Right forelimb (tissue), 1 donor: ENCODE measurements at regions not wholly inside any gene's neighbourhood (a gene's known extent, or its start where the extent isn't known, plus 50 kb on each side); places are given as distances from the start of the nearest gene placed in this dataset.
"Not testable (repeated sequence)": the region's sequence is repeated elsewhere in the genome, so short reads cannot be mapped to it uniquely, and the experiment has no call there.

ENCODE experiments used
- DNase-seq: peaks from one replicate; pipeline ENCODE4 v3.0.0-alpha.2; 2018

DNA sequence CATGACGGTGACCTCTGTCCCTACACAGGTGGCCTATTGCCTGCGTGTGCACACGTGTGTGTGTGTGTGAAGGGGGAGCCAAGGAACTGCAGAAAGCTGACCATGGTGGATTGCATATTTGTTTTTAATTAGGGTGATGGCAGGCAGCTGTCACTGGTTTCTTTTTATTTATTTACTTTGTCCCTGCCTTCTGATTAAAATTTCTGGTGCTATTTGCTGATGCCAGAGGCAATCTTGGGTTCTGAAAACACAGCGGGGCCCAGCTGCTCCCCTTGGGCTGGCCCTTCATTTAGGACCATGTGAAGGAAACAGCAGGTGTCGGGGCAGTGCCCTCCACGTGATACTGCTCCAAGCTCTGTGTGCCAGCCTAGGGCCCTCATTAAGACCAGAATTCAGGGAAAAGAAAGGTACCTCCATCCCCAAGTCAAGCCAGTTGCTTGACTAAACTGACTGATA is 71.3 kb upstream of the PODXL start:
- no peak for DNase-seq

- no peak for DNase-seq
These were observed 70.2 kb upstream of the PODXL start for GRCh38 chr7:131626643-131627042.

GRCh38 chr7:131625817-131626372 is 69.5 kb upstream of the PODXL start:
- DNase-seq, result no peak

- not testable (repeated sequence) for DNase-seq
These were observed 68.9 kb upstream of the PODXL start for GRCh38 chr7:131625345-131625744.

DNA sequence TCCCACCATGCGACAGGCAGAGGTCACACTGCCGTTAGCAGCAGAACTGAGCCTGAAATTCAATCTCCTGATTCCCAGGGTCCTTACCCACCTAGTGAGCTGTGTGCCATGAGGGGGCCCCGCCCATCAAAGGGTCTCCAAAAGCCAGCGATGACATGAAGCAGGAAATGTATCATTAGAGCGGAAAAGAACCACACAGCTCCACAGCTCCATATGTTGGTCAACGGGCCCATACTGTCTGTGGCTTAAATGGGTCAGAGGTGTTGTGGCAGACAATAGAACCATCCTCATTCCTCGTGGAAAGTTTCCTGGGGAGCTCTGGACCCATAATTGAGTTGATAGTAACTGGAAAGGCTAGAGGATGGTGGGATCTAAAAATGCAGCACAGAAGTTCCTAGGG is 68.1 kb upstream of the PODXL start:
- no peak for DNase-seq

- no peak for DNase-seq
These were observed 66.7 kb upstream of the PODXL start for GRCh38 chr7:131623154-131623553.

DNA sequence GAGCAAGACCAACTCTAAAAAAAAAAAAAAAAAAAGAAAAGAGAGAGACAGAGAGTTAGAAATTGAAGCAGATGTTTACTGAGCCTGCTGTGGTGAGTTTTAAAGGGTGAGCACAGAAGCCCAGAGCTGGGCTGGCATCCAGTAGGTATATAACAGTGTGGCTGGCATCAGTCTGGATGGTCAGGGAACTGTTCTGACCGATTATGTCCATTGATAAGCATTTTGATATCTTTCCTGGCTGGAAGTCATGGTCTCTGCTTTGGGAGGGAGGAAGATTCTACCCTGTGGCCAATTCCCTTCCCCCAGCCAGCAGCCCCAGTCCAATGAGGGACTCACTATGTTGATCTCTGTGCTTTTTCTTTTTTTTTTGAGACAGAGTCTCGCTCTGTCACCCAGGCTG is 65.2 kb upstream of the PODXL start:
- DNase-seq, result no peak

- DNase-seq, result no peak
These were observed 64.5 kb upstream of the PODXL start for GRCh38 chr7:131620673-131621609.

DNA sequence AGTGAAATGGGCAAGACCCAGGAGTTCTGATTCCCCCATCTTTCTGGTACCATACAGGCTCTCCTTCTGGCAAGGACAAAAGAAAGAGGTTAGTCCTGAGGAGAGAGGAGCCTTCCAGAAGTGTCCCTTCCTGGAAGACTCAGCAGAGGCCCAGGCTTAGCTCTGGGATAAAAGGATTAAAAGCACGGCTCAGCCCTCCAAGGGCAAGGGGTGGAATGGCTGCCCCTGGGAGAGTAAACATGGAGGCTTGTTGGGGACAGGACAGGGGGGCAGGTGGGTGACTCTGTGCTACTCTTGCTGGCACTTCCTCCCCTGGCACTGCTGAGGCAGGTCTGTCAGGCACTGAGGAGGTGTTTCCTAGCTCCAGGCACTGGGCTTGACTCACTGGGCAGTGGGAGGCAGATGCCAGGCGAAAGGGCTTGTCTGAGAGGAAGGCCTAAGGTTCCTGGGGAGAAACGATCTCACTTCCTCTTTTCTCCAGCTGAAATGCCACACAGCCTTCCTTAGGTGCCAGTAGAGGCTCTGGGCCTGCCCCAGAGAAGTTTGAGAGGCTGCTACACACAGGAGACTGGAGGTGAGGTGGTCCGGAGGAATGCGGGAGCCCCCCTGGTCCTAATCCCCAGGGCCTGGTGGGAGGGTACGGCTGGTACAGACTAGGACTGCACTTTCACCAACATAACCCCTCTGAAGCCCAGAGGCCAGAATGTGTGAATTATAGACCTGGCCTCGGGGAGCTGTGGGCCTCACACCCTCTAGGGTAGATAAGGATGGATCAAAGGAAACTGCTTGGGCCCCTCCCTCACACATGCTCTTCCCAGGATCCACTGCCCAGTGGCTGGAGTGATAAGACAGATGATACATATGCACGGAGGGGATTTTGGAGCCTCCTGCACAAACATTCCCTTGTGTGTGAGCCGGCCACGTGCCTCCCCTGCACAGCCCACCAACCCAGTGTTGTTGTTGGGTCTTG is 63.2 kb upstream of the PODXL start:
- DNase-seq, result no peak

- no peak for DNase-seq
These were observed 62.0 kb upstream of the PODXL start for GRCh38 chr7:131618391-131618790.

DNA sequence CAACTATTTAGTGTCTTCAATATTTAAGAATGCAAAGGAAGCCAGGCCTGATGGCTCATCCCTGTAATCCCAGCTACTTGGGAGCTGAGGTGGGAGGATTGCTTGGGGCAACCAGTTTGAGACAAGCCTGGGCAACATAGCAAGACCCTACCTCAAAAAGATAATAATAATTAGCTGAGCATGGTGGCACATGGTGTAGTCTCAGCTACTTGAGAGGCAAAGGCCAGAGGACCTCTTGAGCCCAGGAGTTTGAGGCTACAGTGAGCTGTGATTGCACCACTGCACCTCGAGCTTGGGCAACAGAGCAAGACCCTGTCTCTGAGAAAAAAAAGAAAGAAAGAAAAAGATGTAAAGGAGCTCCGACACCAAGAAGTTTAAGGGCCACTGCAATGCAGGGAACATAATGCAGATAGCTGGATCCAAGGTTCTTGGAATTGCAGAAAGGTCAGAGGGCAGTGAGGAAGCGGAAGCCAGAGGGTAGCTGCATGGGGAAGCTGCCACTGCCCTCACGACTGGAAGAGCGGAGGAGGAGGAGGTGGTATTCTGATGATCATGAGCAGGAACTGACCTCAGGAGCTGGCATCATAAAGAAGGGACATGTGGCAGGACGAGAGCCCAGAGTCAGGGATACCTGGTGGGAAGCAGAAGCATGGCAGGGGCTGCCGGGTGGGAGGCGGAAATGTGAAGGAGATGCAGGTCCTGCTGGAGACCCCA is 60.2 kb upstream of the PODXL start:
- DNase-seq, result no peak

DNA sequence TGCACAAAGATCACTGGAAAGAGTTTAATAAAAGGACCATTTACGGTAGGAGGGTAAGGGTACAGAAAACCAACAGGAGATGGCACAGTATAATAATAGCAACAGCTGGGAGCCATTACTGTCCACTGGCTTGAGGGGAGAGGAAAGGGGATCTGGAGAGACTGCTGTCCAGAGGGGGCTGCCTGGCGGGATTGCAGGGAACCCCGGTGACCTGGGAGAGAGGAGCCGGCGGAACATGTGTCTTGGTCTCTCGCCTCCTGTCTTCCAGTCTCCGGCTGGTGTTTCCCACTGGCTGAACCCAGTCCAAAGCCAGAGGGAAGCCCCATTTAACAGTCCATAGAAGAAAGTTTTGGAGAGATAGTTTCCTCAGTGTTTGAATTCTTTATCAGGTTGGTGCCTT is 57.5 kb upstream of the PODXL start:
- DNase-seq, result no peak

- DNase-seq, result no peak
These were observed 53.6 kb upstream of the PODXL start for GRCh38 chr7:131610007-131610406.

DNA sequence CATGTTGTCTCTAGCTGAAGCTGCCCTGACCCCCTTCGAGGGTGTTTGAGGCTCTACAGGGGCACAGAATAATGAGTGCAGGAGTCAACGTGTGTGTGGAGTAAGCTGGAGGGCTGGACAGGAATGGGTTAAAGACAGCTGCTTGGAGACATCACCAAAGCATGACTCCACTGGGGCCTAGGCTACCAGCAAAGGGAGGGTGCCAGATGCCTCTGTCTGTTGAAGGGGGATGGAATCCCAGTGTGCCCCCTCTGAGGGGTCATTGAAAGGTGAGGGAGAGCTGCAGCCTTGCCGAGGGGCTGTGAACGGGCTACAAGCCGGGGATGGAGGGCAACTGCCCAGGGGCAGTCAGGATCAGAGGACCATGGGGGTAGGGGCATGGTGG is 51.7 kb upstream of the PODXL start:
- DNase-seq, result no peak

GRCh38 chr7:131607291-131608115 is 51.1 kb upstream of the PODXL start:
- peak; percentile 64 for DNase-seq

- no peak for DNase-seq
These were observed 50.2 kb upstream of the PODXL start for GRCh38 chr7:131606346-131607290.
